ENCODE measurements at regions not wholly inside any gene's neighbourhood (a gene's known extent, or its start where the extent isn't known, plus 50 kb on each side); places are given as distances from the start of the nearest gene placed in this dataset.

DNA sequence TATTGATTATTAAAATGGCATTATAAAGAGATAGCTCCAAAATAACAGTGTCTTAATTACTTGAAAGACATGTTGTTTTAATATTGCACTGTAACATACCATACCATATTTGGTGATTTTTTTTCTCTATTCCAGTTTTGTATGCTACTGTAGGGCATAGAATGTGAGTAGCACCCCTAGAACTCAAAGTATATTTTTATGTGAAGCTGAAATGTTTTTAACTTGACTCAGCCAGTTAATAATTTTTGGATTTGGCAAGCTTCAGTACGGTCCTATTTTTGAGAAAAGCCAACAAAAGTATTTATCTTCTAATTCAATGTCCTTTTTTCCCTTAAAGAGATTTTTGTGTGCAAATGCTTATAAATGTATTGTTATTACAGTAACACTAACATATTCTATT is 593.8 kb downstream of the USP25 start:
- Mint-ChIP-seq H3K4me3 (no peak overlapping the region), H3K9me3 (no peaks in the 10 kb centered on the region), H3K4me1 (ENCODE audit: low read depth) (peaks cover 9% of the 10 kb centered on the region), H3K36me3 (ENCODE audit: low read depth) (no peaks in the 10 kb centered on the region), H3K27ac (no peak overlapping the region), H3K27me3 (ENCODE audit: insufficient read depth) (no peaks in the 10 kb centered on the region)
- DNase-seq = peak; percentile 32
- TF ChIP-seq, protein P1, sequence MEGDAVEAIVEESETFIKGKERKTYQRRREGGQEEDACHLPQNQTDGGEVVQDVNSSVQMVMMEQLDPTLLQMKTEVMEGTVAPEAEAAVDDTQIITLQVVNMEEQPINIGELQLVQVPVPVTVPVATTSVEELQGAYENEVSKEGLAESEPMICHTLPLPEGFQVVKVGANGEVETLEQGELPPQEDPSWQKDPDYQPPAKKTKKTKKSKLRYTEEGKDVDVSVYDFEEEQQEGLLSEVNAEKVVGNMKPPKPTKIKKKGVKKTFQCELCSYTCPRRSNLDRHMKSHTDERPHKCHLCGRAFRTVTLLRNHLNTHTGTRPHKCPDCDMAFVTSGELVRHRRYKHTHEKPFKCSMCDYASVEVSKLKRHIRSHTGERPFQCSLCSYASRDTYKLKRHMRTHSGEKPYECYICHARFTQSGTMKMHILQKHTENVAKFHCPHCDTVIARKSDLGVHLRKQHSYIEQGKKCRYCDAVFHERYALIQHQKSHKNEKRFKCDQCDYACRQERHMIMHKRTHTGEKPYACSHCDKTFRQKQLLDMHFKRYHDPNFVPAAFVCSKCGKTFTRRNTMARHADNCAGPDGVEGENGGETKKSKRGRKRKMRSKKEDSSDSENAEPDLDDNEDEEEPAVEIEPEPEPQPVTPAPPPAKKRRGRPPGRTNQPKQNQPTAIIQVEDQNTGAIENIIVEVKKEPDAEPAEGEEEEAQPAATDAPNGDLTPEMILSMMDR (IDR thresholded peaks at IDR 0.05) = no peak

- H3K4me1 Mint-ChIP-seq (ENCODE audit: low read depth) = peaks cover 9% of the 10 kb centered on the region
Measured at GRCh38 chr21:16324630-16325029, 594.8 kb downstream of the USP25 start.

DNA sequence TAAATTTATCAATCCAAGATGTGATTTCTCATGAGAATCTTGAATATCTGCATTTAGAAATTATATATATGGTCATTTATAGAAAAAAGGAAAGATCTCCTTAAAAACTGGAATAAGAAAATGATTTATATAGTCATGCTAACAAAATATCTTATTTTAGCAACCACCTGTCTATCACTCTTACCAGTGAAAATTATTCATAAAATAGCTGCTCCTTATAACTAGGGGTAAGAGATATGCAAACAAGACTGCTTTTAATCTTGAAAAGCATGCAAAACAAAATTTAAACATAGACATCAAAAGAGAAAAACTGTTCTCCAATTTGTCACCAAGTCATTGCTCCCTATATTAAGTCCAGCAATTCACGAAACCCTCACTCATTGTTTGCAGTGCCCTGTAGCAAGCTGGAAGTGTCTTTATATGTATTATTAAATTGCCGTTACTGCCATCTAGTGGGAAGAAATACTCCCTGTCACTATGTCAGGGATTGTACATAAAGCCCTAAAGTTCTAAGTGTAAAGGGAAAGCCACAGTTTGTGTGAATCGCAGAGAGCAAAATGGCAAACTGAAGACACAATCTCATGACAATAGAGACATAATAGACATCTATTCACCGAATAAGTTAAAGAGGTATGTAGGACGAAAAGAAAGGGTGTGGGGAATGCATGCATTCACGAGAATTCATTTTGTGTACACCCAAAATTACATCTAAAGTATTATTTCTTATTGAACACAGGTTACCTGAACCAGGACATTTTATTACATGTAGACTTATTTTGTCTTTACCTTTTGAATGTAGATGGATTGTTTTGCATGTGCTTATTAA is 600.5 kb downstream of the USP25 start:
- no peak overlapping the region for H3K27ac Mint-ChIP-seq
- H3K4me1 Mint-ChIP-seq (ENCODE audit: low read depth) = peaks cover 19% of the 10 kb centered on the region
- DNase-seq = peak; percentile 79
- TF ChIP-seq, protein P1 (IDR thresholded peaks at IDR 0.05) = peak; percentile 86
- H3K27me3 Mint-ChIP-seq (ENCODE audit: insufficient read depth) = no peaks in the 10 kb centered on the region
- H3K9me3 Mint-ChIP-seq = no peaks in the 10 kb centered on the region
- no peaks in the 10 kb centered on the region for H3K36me3 Mint-ChIP-seq (ENCODE audit: low read depth)
- H3K4me3 Mint-ChIP-seq = peak overlapping the region; percentile 55; the same call in 1 of the 2 replicates

More at GRCh38 chr21:16324630-16325029, 594.8 kb downstream of the USP25 start:
- no peak for DNase-seq
- H3K27ac Mint-ChIP-seq = no peak overlapping the region
- H3K4me3 Mint-ChIP-seq = no peak overlapping the region
- H3K27me3 Mint-ChIP-seq (ENCODE audit: insufficient read depth) = no peaks in the 10 kb centered on the region
- H3K36me3 Mint-ChIP-seq (ENCODE audit: low read depth) = no peaks in the 10 kb centered on the region
- no peaks in the 10 kb centered on the region for H3K9me3 Mint-ChIP-seq
- TF ChIP-seq, protein P1 (IDR thresholded peaks at IDR 0.05) = no peak

- Mint-ChIP-seq H3K4me3 (peak overlapping the region; percentile 55; the same call in 1 of the 2 replicates), H3K9me3 (no peaks in the 10 kb centered on the region), H3K36me3 (ENCODE audit: low read depth) (no peaks in the 10 kb centered on the region), H3K27me3 (ENCODE audit: insufficient read depth) (no peaks in the 10 kb centered on the region), H3K4me1 (ENCODE audit: low read depth) (peaks cover 19% of the 10 kb centered on the region), H3K27ac (no peak overlapping the region)
- DNase-seq = no peak
- TF ChIP-seq, protein P1 (IDR thresholded peaks at IDR 0.05) = no peak
Measured at GRCh38 chr21:16330908-16331268, 601.1 kb downstream of the USP25 start.

DNA sequence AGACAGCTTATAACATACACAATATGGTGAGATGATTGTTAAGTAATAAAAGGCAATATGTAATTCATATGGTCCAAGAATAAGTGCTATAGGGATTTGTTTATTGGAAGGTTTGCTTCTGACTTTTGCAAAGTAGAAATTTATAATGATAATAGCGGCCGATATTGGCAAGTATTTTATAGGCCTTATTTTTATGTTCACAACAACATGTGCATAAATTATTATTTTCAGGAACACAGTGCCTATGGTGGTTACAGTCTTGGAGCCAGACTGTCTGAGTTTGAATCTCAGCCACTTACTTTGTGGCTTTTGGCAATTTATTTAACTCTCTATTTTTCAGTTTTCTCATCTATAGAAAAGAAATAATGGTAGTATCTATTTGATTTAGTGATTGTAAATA is 607.5 kb downstream of the USP25 start:
- Mint-ChIP-seq H3K27me3 (ENCODE audit: insufficient read depth) (no peaks in the 10 kb centered on the region), H3K9me3 (no peaks in the 10 kb centered on the region), H3K36me3 (ENCODE audit: low read depth) (no peaks in the 10 kb centered on the region), H3K4me1 (ENCODE audit: low read depth) (peaks cover 6% of the 10 kb centered on the region; the same call in 1 of the 2 replicates), H3K4me3 (no peak overlapping the region), H3K27ac (no peak overlapping the region)
- no peak for DNase-seq
- TF ChIP-seq, protein P1 (IDR thresholded peaks at IDR 0.05) = no peak

All from HFFc6 (cell line).